ENCODE measurements at regions not wholly inside any gene's neighbourhood (a gene's known extent, or its start where the extent isn't known, plus 50 kb on each side); places are given as distances from the start of the nearest gene placed in this dataset.

- TF ChIP-seq EZH2phosphoT487 (IDR thresholded peaks at IDR 0.05; ENCODE audit: insufficient read depth, low read depth) (no peak), EZH2 (IDR thresholded peaks at IDR 0.05; ENCODE audit: insufficient read depth, poor library complexity, severe bottlenecking) (no peak)
Observed at GRCh38 chr21:19458295-19458694, 1054.7 kb upstream of the TMPRSS15 start.
